DMS53 treated with DMSO at 0.1 percent for 48 hours (cell line): ENCODE measurements at regions not wholly inside any gene's neighbourhood (a gene's known extent, or its start where the extent isn't known, plus 50 kb on each side); places are given as distances from the start of the nearest gene placed in this dataset.
"Not testable (repeated sequence)": the region's sequence is repeated elsewhere in the genome, so short reads cannot be mapped to it uniquely, and the experiment has no call there.

ENCODE experiments used
- DNase-seq: peaks from one replicate; lab custom pipeline; 2025; ENCODE audit not compliant: unreplicated experiment; lab: John Stamatoyannopoulos, UW

GRCh38 chr3:153266619-153267018 lies 104.6 kb downstream of the RAP2B start:
- DNase-seq = no peak

GRCh38 chr3:153268564-153269279 lies 106.7 kb downstream of the RAP2B start:
- DNase-seq = no peak

- DNase-seq = no peak
Measured at GRCh38 chr3:153269730-153270129, 107.7 kb downstream of the RAP2B start.

GRCh38 chr3:153273217-153273616 lies 111.2 kb downstream of the RAP2B start:
- no peak for DNase-seq

GRCh38 chr3:153273767-153274435 lies 111.9 kb downstream of the RAP2B start:
- no peak for DNase-seq

GRCh38 chr3:153274561-153274960 lies 112.5 kb downstream of the RAP2B start:
- DNase-seq = no peak

- no peak for DNase-seq
Measured at GRCh38 chr3:153275514-153275913, 113.5 kb downstream of the RAP2B start.

- DNase-seq = no peak
Measured at GRCh38 chr3:153277029-153277428, 115.0 kb downstream of the RAP2B start.

GRCh38 chr3:153281236-153281997 lies 119.4 kb downstream of the RAP2B start:
- not testable (repeated sequence) for DNase-seq

- no peak for DNase-seq
Measured at GRCh38 chr3:153282355-153282754, 120.3 kb downstream of the RAP2B start.

- DNase-seq = peak; percentile 47
Measured at GRCh38 chr3:153284282-153284938, 122.4 kb downstream of the RAP2B start.

- DNase-seq = no peak
Measured at GRCh38 chr3:153285194-153285641, 123.2 kb downstream of the RAP2B start.

- no peak for DNase-seq
Measured at GRCh38 chr3:153285982-153286381, 124.0 kb downstream of the RAP2B start.

- no peak for DNase-seq
Measured at GRCh38 chr3:153287017-153287416, 125.0 kb downstream of the RAP2B start.

GRCh38 chr3:153289334-153289808 lies 127.3 kb downstream of the RAP2B start:
- DNase-seq = no peak

- DNase-seq = no peak
Measured at GRCh38 chr3:153290268-153291015, 128.4 kb downstream of the RAP2B start.

GRCh38 chr3:153291059-153291685 lies 129.1 kb downstream of the RAP2B start:
- peak; percentile 41 for DNase-seq

- DNase-seq = no peak
Measured at GRCh38 chr3:153293265-153293664, 131.2 kb downstream of the RAP2B start.

- no peak for DNase-seq
Measured at GRCh38 chr3:153295901-153296300, 133.9 kb downstream of the RAP2B start.

GRCh38 chr3:153305189-153305588 lies 143.2 kb downstream of the RAP2B start:
- peak; percentile 12 for DNase-seq
